HG03139 (cell line): ENCODE measurements at regions not wholly inside any gene's neighbourhood (a gene's known extent, or its start where the extent isn't known, plus 50 kb on each side); places are given as distances from the start of the nearest gene placed in this dataset.

Experiments used
- ATAC-seq: cut with Tn5 transposase; IDR thresholded peaks from one replicate; pipeline ENCODE4 v1.9.1; 2021; ENCODE audit not compliant: unreplicated experiment

- ATAC-seq = no peak
These were observed 49.7 kb downstream of the KLF12 start for GRCh38 chr13:74084375-74084935.

GRCh38 chr13:74082741-74083160 is 51.5 kb downstream of the KLF12 start:
- ATAC-seq = no peak

GRCh38 chr13:74080762-74081161 is 53.4 kb downstream of the KLF12 start:
- no peak for ATAC-seq

GRCh38 chr13:74077792-74078191 is 56.4 kb downstream of the KLF12 start:
- ATAC-seq = no peak

GRCh38 chr13:74077375-74077774 is 56.8 kb downstream of the KLF12 start:
- ATAC-seq = no peak

- no peak for ATAC-seq
These were observed 59.5 kb downstream of the KLF12 start for GRCh38 chr13:74074723-74075122.

- no peak for ATAC-seq
These were observed 60.9 kb downstream of the KLF12 start for GRCh38 chr13:74073274-74073673.

GRCh38 chr13:74070513-74070912 is 63.7 kb downstream of the KLF12 start:
- ATAC-seq = no peak

- no peak for ATAC-seq
These were observed 64.1 kb downstream of the KLF12 start for GRCh38 chr13:74070065-74070464.

- ATAC-seq = no peak
These were observed 65.7 kb downstream of the KLF12 start for GRCh38 chr13:74068471-74068870.

GRCh38 chr13:74067818-74068217 is 66.4 kb downstream of the KLF12 start:
- no peak for ATAC-seq

GRCh38 chr13:74066937-74067336 is 67.3 kb downstream of the KLF12 start:
- ATAC-seq = no peak

- ATAC-seq = no peak
These were observed 69.3 kb downstream of the KLF12 start for GRCh38 chr13:74064805-74065312.

- ATAC-seq = no peak
These were observed 70.6 kb downstream of the KLF12 start for GRCh38 chr13:74063533-74064100.

- peak; percentile 56 for ATAC-seq
These were observed 71.3 kb downstream of the KLF12 start for GRCh38 chr13:74062933-74063332.

- ATAC-seq = peak; percentile 82
These were observed 72.1 kb downstream of the KLF12 start for GRCh38 chr13:74061926-74062595.

GRCh38 chr13:74056801-74057542 is 77.2 kb downstream of the KLF12 start:
- no peak for ATAC-seq

GRCh38 chr13:74052402-74052928 is 81.7 kb downstream of the KLF12 start:
- ATAC-seq = no peak

- no peak for ATAC-seq
These were observed 85.4 kb downstream of the KLF12 start for GRCh38 chr13:74048756-74049155.

- no peak for ATAC-seq
These were observed 86.1 kb downstream of the KLF12 start for GRCh38 chr13:74047931-74048600.

GRCh38 chr13:74046431-74046830 is 87.8 kb downstream of the KLF12 start:
- no peak for ATAC-seq
